ENCODE measurements at regions not wholly inside any gene's neighbourhood (a gene's known extent, or its start where the extent isn't known, plus 50 kb on each side); places are given as distances from the start of the nearest gene placed in this dataset.

GRCh38 chr1:30038134-30039025 lies 685.0 kb downstream of the MATN1 start:
- TF ChIP-seq CTCF (IDR thresholded peaks at IDR 0.05; ENCODE audit: insufficient read depth, low read depth, low read length) (no peak), EZH2 (IDR thresholded peaks at IDR 0.05; ENCODE audit: insufficient read depth, low read length) (no peak)
